ENCODE measurements at regions not wholly inside any gene's neighbourhood (a gene's known extent, or its start where the extent isn't known, plus 50 kb on each side); places are given as distances from the start of the nearest gene placed in this dataset.

GRCh38 chr6:128827675-128828464 is 55.1 kb upstream of the LAMA2 start:
- Mint-ChIP-seq H3K27ac (no peak overlapping the region), H3K4me1 (ENCODE audit: low read depth) (no peaks in the 10 kb centered on the region), H3K9me3 (no peaks in the 10 kb centered on the region), H3K36me3 (ENCODE audit: low read depth) (no peaks in the 10 kb centered on the region), H3K27me3 (peaks cover 15% of the 10 kb centered on the region), H3K4me3 (no peak overlapping the region)
- no peak for DNase-seq

DNA sequence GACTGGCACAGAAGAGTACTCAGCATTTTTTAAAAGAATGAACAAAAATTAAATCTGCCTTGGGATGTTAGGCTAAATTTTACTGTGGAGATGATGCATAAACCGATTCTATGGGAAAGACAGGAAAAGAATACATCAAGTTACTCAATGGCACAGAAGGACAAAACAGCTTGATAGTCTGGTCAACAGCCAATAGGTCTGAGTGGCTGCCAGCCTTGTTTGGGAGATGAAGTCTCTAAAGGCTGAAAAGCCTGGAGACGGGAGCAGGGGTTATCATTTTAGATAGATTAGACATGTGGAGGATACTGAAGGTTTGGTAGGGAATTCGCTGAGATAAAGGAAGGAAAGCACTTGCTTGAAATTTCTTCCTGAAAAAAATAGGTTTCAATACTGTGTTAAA is 56.3 kb upstream of the LAMA2 start:
- Mint-ChIP-seq H3K4me1 (ENCODE audit: low read depth) (no peaks in the 10 kb centered on the region), H3K9me3 (no peaks in the 10 kb centered on the region), H3K27ac (no peak overlapping the region), H3K36me3 (ENCODE audit: low read depth) (no peaks in the 10 kb centered on the region), H3K4me3 (no peak overlapping the region), H3K27me3 (peaks cover 19% of the 10 kb centered on the region)
- DNase-seq: no peak

- Mint-ChIP-seq H3K27ac (no peak overlapping the region), H3K4me3 (no peak overlapping the region), H3K9me3 (no peaks in the 10 kb centered on the region), H3K36me3 (ENCODE audit: low read depth) (no peaks in the 10 kb centered on the region), H3K4me1 (ENCODE audit: low read depth) (no peaks in the 10 kb centered on the region), H3K27me3 (peaks cover 26% of the 10 kb centered on the region)
- DNase-seq: no peak
Measured at GRCh38 chr6:128822271-128822670, 60.7 kb upstream of the LAMA2 start.

GRCh38 chr6:128821116-128821515 is 61.8 kb upstream of the LAMA2 start:
- H3K9me3 Mint-ChIP-seq: no peaks in the 10 kb centered on the region
- no peak overlapping the region for H3K27ac Mint-ChIP-seq
- no peaks in the 10 kb centered on the region for H3K4me1 Mint-ChIP-seq (ENCODE audit: low read depth)
- H3K4me3 Mint-ChIP-seq: no peak overlapping the region
- H3K27me3 Mint-ChIP-seq: peaks cover 27% of the 10 kb centered on the region
- DNase-seq: no peak
- no peaks in the 10 kb centered on the region for H3K36me3 Mint-ChIP-seq (ENCODE audit: low read depth)

DNA sequence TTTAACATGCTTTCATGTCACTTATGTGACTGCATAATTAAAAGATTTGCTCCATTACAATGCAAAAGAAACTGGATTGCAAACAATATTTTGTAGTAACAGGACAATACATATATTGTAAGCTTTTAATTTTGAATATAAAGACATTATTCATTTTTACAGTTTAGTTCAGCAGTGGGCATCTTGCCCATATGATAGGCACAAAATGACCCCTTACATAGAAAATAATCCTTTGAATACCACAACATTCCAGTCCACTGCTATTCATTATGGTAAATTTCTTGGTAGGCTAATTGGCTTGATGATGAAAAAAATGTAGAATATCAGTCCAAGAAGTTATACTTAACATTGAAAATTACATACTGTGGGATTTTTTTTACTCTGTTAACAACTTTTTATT is 74.1 kb upstream of the LAMA2 start:
- H3K36me3 Mint-ChIP-seq (ENCODE audit: low read depth): no peaks in the 10 kb centered on the region
- H3K9me3 Mint-ChIP-seq: no peaks in the 10 kb centered on the region
- peaks cover 19% of the 10 kb centered on the region for H3K27me3 Mint-ChIP-seq
- no peak overlapping the region for H3K4me3 Mint-ChIP-seq
- no peaks in the 10 kb centered on the region for H3K4me1 Mint-ChIP-seq (ENCODE audit: low read depth)
- no peak for DNase-seq
- H3K27ac Mint-ChIP-seq: no peak overlapping the region

- no peak for DNase-seq
- no peaks in the 10 kb centered on the region for H3K9me3 Mint-ChIP-seq
- no peaks in the 10 kb centered on the region for H3K36me3 Mint-ChIP-seq (ENCODE audit: low read depth)
- H3K27me3 Mint-ChIP-seq: peaks cover 19% of the 10 kb centered on the region
- no peaks in the 10 kb centered on the region for H3K4me1 Mint-ChIP-seq (ENCODE audit: low read depth)
- H3K4me3 Mint-ChIP-seq: no peak overlapping the region
- no peak overlapping the region for H3K27ac Mint-ChIP-seq
Measured at GRCh38 chr6:128807577-128807976, 75.4 kb upstream of the LAMA2 start.

DNA sequence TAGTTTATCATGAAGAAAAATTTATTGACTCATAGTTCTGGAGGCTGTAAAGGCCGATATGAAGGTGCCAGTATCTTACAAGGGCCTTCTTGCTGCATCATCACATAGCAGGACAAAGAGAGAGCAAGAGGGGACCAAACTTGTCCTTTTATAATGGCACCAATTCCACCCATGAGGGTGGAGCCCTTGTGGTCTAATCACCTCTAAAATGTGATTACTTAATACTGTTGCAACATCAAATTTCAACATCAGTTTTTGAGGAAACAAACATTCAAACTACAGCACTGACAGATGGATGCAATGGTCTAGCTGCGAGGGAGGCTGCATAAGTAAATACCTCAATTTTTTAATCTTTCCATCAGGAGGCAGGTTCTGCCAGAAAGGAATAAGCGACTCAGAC is 76.7 kb upstream of the LAMA2 start:
- Mint-ChIP-seq H3K27me3 (peaks cover 13% of the 10 kb centered on the region), H3K36me3 (ENCODE audit: low read depth) (no peaks in the 10 kb centered on the region), H3K4me1 (ENCODE audit: low read depth) (no peaks in the 10 kb centered on the region), H3K4me3 (no peak overlapping the region), H3K9me3 (no peaks in the 10 kb centered on the region), H3K27ac (no peak overlapping the region)
- DNase-seq: no peak

GRCh38 chr6:128803911-128804310 is 79.0 kb upstream of the LAMA2 start:
- Mint-ChIP-seq H3K4me1 (ENCODE audit: low read depth) (no peaks in the 10 kb centered on the region), H3K27ac (no peak overlapping the region), H3K36me3 (ENCODE audit: low read depth) (no peaks in the 10 kb centered on the region), H3K4me3 (no peak overlapping the region), H3K9me3 (no peaks in the 10 kb centered on the region), H3K27me3 (peaks cover 4% of the 10 kb centered on the region)
- DNase-seq: no peak

DNA sequence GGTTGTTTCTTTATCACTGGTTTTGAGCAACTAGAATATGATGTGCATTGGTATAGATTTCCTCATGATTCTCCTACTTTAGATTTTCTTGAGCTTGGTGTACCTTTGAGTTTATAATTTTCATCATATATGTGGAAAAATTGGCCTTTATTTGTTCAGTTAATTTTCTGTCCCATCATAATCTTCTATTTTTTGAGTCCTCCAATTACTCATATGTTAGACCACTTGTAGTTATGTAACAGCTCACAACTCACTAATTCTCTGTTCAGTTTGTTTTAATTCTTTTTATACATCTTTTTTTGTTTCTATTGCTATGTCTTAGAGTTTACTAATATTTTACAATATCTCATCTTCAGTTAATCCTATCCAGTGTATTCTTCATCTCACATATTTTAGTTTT is 81.3 kb upstream of the LAMA2 start:
- DNase-seq: no peak
- H3K27me3 Mint-ChIP-seq: peaks cover 7% of the 10 kb centered on the region
- H3K4me3 Mint-ChIP-seq: no peak overlapping the region
- H3K27ac Mint-ChIP-seq: no peak overlapping the region
- no peaks in the 10 kb centered on the region for H3K4me1 Mint-ChIP-seq (ENCODE audit: low read depth)
- no peaks in the 10 kb centered on the region for H3K36me3 Mint-ChIP-seq (ENCODE audit: low read depth)
- H3K9me3 Mint-ChIP-seq: no peaks in the 10 kb centered on the region

DNA sequence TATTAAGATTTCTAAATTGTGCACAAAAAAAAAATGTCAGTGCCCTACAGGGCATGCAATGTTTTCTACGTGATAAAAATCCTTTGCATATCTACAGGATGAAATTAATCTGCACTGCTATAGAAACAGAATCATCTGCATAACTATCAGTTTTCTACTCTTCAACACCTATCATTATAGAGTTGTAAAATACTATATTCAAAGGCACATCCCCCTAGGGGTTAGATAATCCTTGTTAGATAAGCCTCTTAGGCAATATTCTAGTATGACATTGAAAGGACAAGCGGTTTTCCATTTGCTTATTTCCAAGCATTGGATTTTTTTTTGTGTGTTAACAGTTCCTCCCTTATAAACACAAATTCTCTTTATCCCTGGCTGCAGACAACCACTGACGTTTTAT is 98.7 kb upstream of the LAMA2 start:
- no peak overlapping the region for H3K27ac Mint-ChIP-seq
- H3K27me3 Mint-ChIP-seq: peaks cover 19% of the 10 kb centered on the region
- H3K9me3 Mint-ChIP-seq: no peaks in the 10 kb centered on the region
- H3K4me1 Mint-ChIP-seq (ENCODE audit: low read depth): no peaks in the 10 kb centered on the region
- no peak for DNase-seq
- H3K4me3 Mint-ChIP-seq: no peak overlapping the region
- no peaks in the 10 kb centered on the region for H3K36me3 Mint-ChIP-seq (ENCODE audit: low read depth)

GRCh38 chr6:128768187-128768586 is 114.8 kb upstream of the LAMA2 start:
- Mint-ChIP-seq H3K4me3 (no peak overlapping the region), H3K9me3 (peaks cover 7% of the 10 kb centered on the region), H3K27ac (no peak overlapping the region), H3K4me1 (ENCODE audit: low read depth) (peaks cover 3% of the 10 kb centered on the region), H3K36me3 (ENCODE audit: low read depth) (no peaks in the 10 kb centered on the region), H3K27me3 (peaks cover 13% of the 10 kb centered on the region)
- no peak for DNase-seq

DNA sequence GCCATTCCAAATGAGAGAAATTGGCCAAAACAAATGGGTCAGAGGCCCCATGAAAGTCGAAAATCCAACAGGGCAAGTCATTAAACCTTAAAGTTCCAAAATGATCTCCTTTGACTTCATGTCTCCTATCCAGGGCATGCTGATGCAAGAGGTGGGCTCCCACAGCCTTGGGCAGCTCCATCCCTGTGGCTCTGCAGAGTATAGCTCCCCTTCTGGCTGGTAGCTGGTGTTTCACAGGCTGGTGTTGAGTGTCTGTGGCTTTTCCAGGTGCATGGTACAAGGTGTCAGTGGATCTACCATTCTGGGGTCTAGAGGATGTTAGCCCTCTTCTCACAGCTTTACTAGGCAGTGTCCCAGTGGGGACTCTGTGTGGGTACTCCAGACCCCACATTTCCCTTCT is 115.2 kb upstream of the LAMA2 start:
- Mint-ChIP-seq H3K36me3 (ENCODE audit: low read depth) (no peaks in the 10 kb centered on the region), H3K27ac (no peak overlapping the region), H3K27me3 (peaks cover 16% of the 10 kb centered on the region), H3K9me3 (peaks cover 7% of the 10 kb centered on the region), H3K4me3 (no peak overlapping the region), H3K4me1 (ENCODE audit: low read depth) (peaks cover 3% of the 10 kb centered on the region)
- no peak for DNase-seq

DNA sequence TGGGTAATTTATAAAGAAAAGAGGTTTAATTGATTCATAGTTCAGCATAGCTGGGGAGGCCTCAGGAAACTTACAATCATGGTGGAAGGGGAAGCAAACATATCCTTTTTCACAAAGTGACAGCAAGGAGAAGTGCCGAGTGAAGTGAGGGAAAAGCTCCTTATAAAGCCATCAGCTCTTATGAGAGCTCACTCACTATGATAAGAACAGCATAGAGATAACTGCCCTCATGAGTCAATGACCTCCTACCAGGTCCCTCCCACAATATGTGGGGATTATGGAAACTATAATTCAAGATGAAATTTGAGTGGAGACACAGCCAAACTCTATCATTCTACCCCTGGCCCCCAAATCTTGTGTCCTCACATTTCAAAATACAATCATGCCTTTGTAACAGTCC is 115.8 kb upstream of the LAMA2 start:
- H3K27me3 Mint-ChIP-seq: peaks cover 22% of the 10 kb centered on the region
- no peak overlapping the region for H3K4me3 Mint-ChIP-seq
- no peak overlapping the region for H3K27ac Mint-ChIP-seq
- peaks cover 3% of the 10 kb centered on the region for H3K4me1 Mint-ChIP-seq (ENCODE audit: low read depth)
- H3K36me3 Mint-ChIP-seq (ENCODE audit: low read depth): no peaks in the 10 kb centered on the region
- H3K9me3 Mint-ChIP-seq: peaks cover 7% of the 10 kb centered on the region
- DNase-seq: no peak

DNA sequence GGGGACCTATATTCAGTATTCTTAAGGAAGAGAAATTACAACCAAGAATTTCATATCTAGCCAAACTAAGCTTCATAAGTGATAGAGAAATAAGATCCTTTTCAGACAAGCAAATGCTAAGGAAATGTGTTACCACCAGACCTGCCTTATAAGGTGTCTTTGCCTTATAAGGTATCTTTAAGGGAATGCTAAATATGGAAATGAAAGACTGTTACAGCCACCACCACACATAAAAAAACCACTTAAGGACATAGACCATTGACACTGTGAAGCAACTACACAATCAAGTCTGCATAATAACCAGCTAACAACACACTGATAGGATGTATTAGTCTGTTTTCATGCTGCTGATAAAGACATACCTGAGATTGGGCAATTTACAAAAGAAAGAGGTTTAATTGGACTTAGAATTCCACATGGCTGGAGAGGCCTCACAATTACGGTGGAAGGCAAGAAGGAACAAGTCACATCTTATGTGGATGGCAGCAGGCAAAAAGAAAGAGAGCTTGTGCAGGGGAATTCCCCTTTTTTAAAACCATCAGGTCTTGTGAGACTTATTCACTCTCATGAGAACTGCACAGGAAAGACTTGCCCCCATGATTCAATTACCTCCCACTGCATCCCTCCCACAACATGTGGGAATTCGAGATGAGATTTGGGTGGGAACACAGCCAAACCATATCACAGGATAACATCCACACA is 119.2 kb upstream of the LAMA2 start:
- no peak for DNase-seq
- H3K36me3 Mint-ChIP-seq (ENCODE audit: low read depth): no peaks in the 10 kb centered on the region
- H3K27me3 Mint-ChIP-seq: peaks cover 49% of the 10 kb centered on the region
- no peak overlapping the region for H3K4me3 Mint-ChIP-seq
- H3K27ac Mint-ChIP-seq: no peak overlapping the region
- H3K9me3 Mint-ChIP-seq: peaks cover 4% of the 10 kb centered on the region
- H3K4me1 Mint-ChIP-seq (ENCODE audit: low read depth): peaks cover 3% of the 10 kb centered on the region

DNA sequence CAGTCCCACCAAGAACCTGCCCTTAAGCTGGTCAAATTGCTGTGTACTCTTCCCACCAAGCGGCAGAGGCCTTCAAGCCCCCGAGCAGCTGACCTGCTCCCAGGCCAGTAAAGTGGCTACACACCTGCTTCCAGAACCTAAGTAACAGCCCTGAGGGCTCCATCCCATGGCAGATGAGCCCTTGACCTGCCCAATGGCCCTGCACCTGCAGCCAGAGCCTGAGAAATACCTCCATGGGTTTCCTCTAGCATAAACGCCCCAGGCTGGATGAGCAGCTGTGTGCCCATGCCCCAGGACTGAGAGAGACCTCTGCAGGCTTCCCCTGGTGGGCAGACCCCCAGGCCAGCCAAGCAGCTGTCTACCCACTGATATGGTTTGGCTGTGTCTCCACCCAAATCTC is 123.0 kb upstream of the LAMA2 start:
- H3K27me3 Mint-ChIP-seq: peaks cover 54% of the 10 kb centered on the region
- H3K4me1 Mint-ChIP-seq (ENCODE audit: low read depth): peaks cover 3% of the 10 kb centered on the region
- H3K27ac Mint-ChIP-seq: no peak overlapping the region
- DNase-seq: no peak
- H3K9me3 Mint-ChIP-seq: no peaks in the 10 kb centered on the region
- no peak overlapping the region for H3K4me3 Mint-ChIP-seq
- no peaks in the 10 kb centered on the region for H3K36me3 Mint-ChIP-seq (ENCODE audit: low read depth)

Data from activated T-cell treated with anti-CD3 and anti-CD28 coated beads, Interleukin-2, amount 50 U/mL, for 24 hours (primary cell).